Heart left ventricle (tissue), 16 donors: ENCODE measurements at regions not wholly inside any gene's neighbourhood (a gene's known extent, or its start where the extent isn't known, plus 50 kb on each side); places are given as distances from the start of the nearest gene placed in this dataset.
A peak's percentile ranks its signal among the peaks of the same experiment; 100 is the strongest.
"Not testable (repeated sequence)": the region's sequence is repeated elsewhere in the genome, so short reads cannot be mapped to it uniquely, and the experiment has no call there.

Experiments used
- ATAC-seq, 4 donors: fragments of 200-7000 bp; cut with Tn5 transposase; one replicate each; pipeline ENCODE4 v1.9.1; 2020 to 2022; ENCODE audit warnings: moderate library complexity in 4 of 4, mild to moderate bottlenecking in 3 of 4, moderate number of reproducible peaks in 1 of 4
- DNase-seq, 5 donors: peaks; one replicate each; pipeline ENCODE4 v3.0.0-alpha.2; 2020
- H3K27ac ChIP-seq, 12 donors: fragments of 200-600 bp; sonication (generic) in 4 of 12; one replicate each; pipeline versions ENCODE4 v1.5.0 to v1.8.0; 2016 to 2022; ENCODE audit warnings: mild to moderate bottlenecking in 2 of 12
- H3K27me3 ChIP-seq, 9 donors: fragments of 200-600 bp; sonication (generic) in 2 of 9; one replicate each; pipeline versions ENCODE4 v1.5.1 to v1.8.0; 2016 to 2022; ENCODE audit warnings: mild to moderate bottlenecking in 3 of 9
- H3K36me3 ChIP-seq, 9 donors: fragments of 200-600 bp; sonication (generic) in 2 of 9; one replicate each; pipeline versions ENCODE4 v1.5.0 to v1.8.0; 2018 to 2022; ENCODE audit warnings: mild to moderate bottlenecking in 2 of 9
- H3K4me1 ChIP-seq, 12 donors: fragments of 200-600 bp; sonication (generic) in 4 of 12; one replicate each; pipeline versions ENCODE4 v1.5.0 to v1.8.0; 2016 to 2022; ENCODE audit warnings: mild to moderate bottlenecking in 3 of 12
- H3K4me3 ChIP-seq, 12 donors: fragments of 200-600 bp; sonication (generic) in 4 of 12; one replicate each; pipeline versions ENCODE4 v1.5.0 to v1.8.0; 2017 to 2022; ENCODE audit warnings: mild to moderate bottlenecking in 9 of 12, moderate library complexity in 4 of 12
- H3K9me3 ChIP-seq, 12 donors: fragments of 200-600 bp; sonication (generic) in 4 of 12; one replicate each; pipeline versions ENCODE4 v1.5.0 to v1.8.0; 2016 to 2022; ENCODE audit warnings: mild to moderate bottlenecking in 1 of 12
- CTCF ChIP-seq, 12 donors: fragments of 200-600 bp; sonication (generic) in 4 of 12; IDR thresholded peaks; one replicate each; pipeline versions ENCODE4 v1.5.0 to v1.8.0; 2018 to 2022; ENCODE audit warnings: antibody characterized with exemption in 12 of 12, mild to moderate bottlenecking in 5 of 12
- POLR2A ChIP-seq, 2 donors: fragments of 450-650 bp; IDR thresholded peaks; one replicate each; pipeline ENCODE4 v1.6.1; 2017; ENCODE audit warnings: antibody characterized with exemption in 2 of 2, mild to moderate bottlenecking in 2 of 2, moderate library complexity in 2 of 2
- WGBS, 4 donors: extraction: QIAGEN DNeasy Blood & Tissue Kit in 2 of 4; methylation state at CpG; one replicate each; pipeline versions ENCODE4 v1.1.5 to v1.1.7; 2013 to 2018; 5-methylcytosine and 5-hydroxymethylcytosine counted together
- intact Hi-C, 10 donors: fragments of 100-400 bp; cut with DNase I; formaldehyde crosslinking; loops; one replicate each; pipeline versions ENCODE4 v1.11.1 to v1.14.2; 2022
- donor health status: ischemic (EF 13 %, LVEDD 7.1; RV severe dilation, severe dysfunction).
- donor health status: healthy with polysubstance abuse.
- donor health status: DM: no; HTN: yes; CAD: no.
- donor health status: DM: no; HTN: no; CAD: no.
- donor health status: ischemic (EF 25% LVEDD 6.9; RV normal size, moderate dysfunction).
- donor health status: ischemic (EF 25% LVEDD 5.7; RV mildly dilated, moderate dysfunction).
- donor health status: healthy.
- donor health status: DM: yes; HTN: yes; CAD: no.
- donor health status: ischemic (EF 35%, LVEDD 5.7; RV mildly dilated, moderate dysfunction).
- donor health status: nonischemic (EF 11% LVEDD 7.7; RV severe dilation, severe dysfunction).
- donor health status: DM: yes; HTN: yes; CAD: no.
- donor health status: PGD.
- donor health status: ischemic (EF 29% LVEDD 5.4; RV normal size, mild dysfunction).
- donor health status: nonischemic (EF 23%, LVEDD 6.1; RV moderate dilation, normal function).

DNA sequence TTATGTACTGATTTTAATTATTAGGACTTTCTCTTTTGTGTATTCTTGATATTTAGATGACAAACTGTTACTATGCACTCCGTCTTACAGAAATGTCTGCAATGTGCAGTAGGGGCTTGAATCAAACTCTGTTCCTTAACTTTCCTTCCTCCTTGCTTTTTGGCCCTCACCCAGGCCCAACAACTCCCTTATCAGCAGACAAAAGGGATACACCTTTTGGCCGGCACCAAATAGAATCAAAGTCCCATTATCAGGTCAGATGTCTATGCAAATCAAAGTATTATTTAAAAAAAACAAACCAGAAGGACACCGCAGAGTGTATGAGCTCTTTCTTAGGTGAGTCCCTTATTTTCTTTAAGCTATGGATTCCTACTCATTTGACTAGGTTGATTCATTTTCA is 116.3 kb upstream of the SERPINE2 start:
- intact Hi-C loops: no loop called here
- Histone ChIP-seq H3K36me3 (no peaks in the 10 kb centered on the region), H3K4me3 (no peak overlapping the region), H3K27me3 (no peaks in the 10 kb centered on the region), H3K27ac (no peak overlapping the region), H3K9me3 (no peaks in the 10 kb centered on the region), H3K4me1 (no peaks in the 10 kb centered on the region)
- DNase-seq: no peak
- WGBS, 4 donors: 57 to 67% (median 62%) methylated on average over 3 of the region's 3 CpGs
- ATAC-seq: no peak
- TF ChIP-seq POLR2A (IDR thresholded peaks at IDR 0.05) (no peak), CTCF (IDR thresholded peaks at IDR 0.05) (no peak)

- no peaks in the 10 kb centered on the region for H3K4me1 ChIP-seq
- 88 to 92% (median 91%) methylated on average over 9 of the region's 9 CpGs for WGBS, 4 donors
- H3K27me3 ChIP-seq: no peaks in the 10 kb centered on the region
- ATAC-seq (no peak), DNase-seq (no peak)
- no peak overlapping the region for H3K4me3 ChIP-seq
- H3K9me3 ChIP-seq: no peaks in the 10 kb centered on the region
- TF ChIP-seq CTCF (IDR thresholded peaks at IDR 0.05) (no peak), POLR2A (IDR thresholded peaks at IDR 0.05) (no peak)
- no peaks in the 10 kb centered on the region for H3K36me3 ChIP-seq
- intact Hi-C loops: no loop called here
- H3K27ac ChIP-seq: no peak overlapping the region
These were observed 112.7 kb upstream of the SERPINE2 start for GRCh38 chr2:224151680-224152310.

DNA sequence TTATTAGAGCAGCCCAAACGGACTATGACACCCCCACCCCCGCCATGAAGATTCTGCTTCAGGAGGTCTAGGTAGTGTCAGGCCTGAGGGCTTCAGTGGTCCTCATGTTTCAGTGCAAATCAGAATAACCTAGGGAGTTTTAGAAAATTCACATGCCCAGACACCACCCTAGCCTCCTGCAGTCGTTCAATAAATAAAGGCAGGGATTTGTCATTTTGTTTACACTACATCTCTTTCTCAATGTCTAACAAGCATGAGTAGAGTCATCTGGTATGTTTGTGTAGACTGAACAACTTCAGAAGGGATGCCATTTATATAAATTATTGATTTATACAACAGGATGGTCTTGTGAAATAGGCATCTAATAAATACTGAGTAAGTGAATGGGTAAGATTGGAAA is 112.1 kb upstream of the SERPINE2 start:
- ATAC-seq (no peak), DNase-seq (no peak)
- no peak for TF ChIP-seq CTCF (IDR thresholded peaks at IDR 0.05)
- TF ChIP-seq POLR2A (IDR thresholded peaks at IDR 0.05): no peak
- H3K9me3 ChIP-seq: no peaks in the 10 kb centered on the region
- no peaks in the 10 kb centered on the region for H3K27me3 ChIP-seq
- no peak overlapping the region for H3K4me3 ChIP-seq
- peaks cover 0 to 5% (median 0%) of the 10 kb centered on the region in 12 donors for H3K4me1 ChIP-seq
- 89 to 93% (median 90%) methylated on average over 3 of the region's 3 CpGs for WGBS, 4 donors
- no peak overlapping the region for H3K27ac ChIP-seq
- H3K36me3 ChIP-seq: no peaks in the 10 kb centered on the region
- intact Hi-C loops: no loop called here

DNA sequence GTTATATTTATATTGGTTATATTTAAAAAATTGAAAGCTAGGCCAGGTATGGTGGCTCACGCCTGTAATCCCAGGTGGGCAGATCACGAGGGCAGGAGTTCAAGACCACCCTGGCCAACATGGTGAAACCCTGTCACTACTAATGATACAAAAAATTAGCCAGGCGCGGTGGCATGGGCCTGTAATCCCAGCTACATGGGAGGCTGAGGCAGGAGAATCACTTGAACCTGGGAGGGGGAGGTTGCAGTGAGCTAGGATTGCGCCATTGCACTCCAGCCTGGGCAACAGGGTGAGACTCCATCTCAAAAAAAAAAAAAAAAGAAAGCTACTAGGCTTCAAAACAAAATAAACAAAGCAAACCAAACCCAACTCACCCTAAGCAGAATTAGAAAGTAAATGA is 109.0 kb upstream of the SERPINE2 start:
- not testable (repeated sequence) for H3K27me3 ChIP-seq, ATAC-seq, H3K9me3 ChIP-seq, H3K27ac ChIP-seq, DNase-seq, H3K36me3 ChIP-seq, H3K4me3 ChIP-seq
- H3K4me1 ChIP-seq: peaks cover 0 to 13% (median 2%) of the 10 kb centered on the region in 12 donors
- 92 to 95% (median 93%) methylated on average over 5 of the region's 5 CpGs for WGBS, 4 donors
- intact Hi-C loops: loop anchor here in 2 of 10 donors (5.0 to 10.0 kb wide), 2 partner anchors 106 to 137 kb away; no protein-coding TSS in a partner anchor

DNA sequence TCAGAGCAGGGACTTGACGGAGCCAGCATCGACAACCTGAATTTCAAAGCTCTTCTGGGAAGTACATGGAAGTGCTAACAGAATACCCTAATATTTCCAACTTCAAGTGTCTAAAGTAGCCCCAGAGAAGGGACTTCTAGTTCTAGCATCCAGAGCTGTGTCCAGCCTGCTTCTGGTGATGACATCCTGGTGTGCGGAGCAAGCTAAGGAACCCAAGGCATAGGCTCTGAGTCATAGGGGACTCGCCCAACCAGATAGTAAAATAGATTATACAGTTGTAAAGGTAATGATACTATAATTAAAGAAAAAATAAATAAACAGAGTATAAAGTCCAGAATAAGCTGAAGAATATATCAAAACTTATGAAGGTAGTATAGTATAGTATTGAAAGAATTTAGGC is 108.1 kb upstream of the SERPINE2 start:
- no peak for TF ChIP-seq POLR2A (IDR thresholded peaks at IDR 0.05)
- TF ChIP-seq CTCF (IDR thresholded peaks at IDR 0.05): no peak
- H3K36me3 ChIP-seq: no peaks in the 10 kb centered on the region
- intact Hi-C loops: loop anchor here in 2 of 10 donors (5.0 to 10.0 kb wide), 2 partner anchors 105 to 138 kb away; no protein-coding TSS in a partner anchor
- no peaks in the 10 kb centered on the region for H3K9me3 ChIP-seq
- DNase-seq (no peak), ATAC-seq (no peak)
- H3K4me3 ChIP-seq: no peak overlapping the region
- peaks cover 0 to 21% (median 2%) of the 10 kb centered on the region in 12 donors for H3K4me1 ChIP-seq
- peak overlapping the region in 1 of 12 donors; percentile 82 for H3K27ac ChIP-seq
- 94 to 96% (median 96%) methylated on average over 4 of the region's 4 CpGs for WGBS, 4 donors
- no peaks in the 10 kb centered on the region for H3K27me3 ChIP-seq
